Mesenchymal stem cell (in vitro differentiated cells and primary cell): ENCODE measurements at regions not wholly inside any gene's neighbourhood (a gene's known extent, or its start where the extent isn't known, plus 50 kb on each side); places are given as distances from the start of the nearest gene placed in this dataset.

Experiments
- DNase-seq: peaks from one replicate; pipeline ENCODE4 v3.0.0-alpha.2; 2013
- H2AFZ ChIP-seq: one replicate; pipeline ENCODE4 v1.6.1; 2013; ENCODE audit warnings: low read depth, mild to moderate bottlenecking, control low read depth, inconsistent platforms, low read length, moderate library complexity
- H2AK5ac ChIP-seq: 2 replicates; pipeline ENCODE4 v1.6.1; 2013; ENCODE audit warnings: low read length, moderate library complexity, mild to moderate bottlenecking, inconsistent platforms; ENCODE audit not compliant: severe bottlenecking
- H2BK120ac ChIP-seq: one replicate; pipeline ENCODE4 v1.6.1; 2013; ENCODE audit warnings: low read depth, mild to moderate bottlenecking, inconsistent platforms, low read length, moderate library complexity
- H2BK12ac ChIP-seq, 2 experiments: one replicate each; pipeline ENCODE4 v1.6.1; 2013; ENCODE audit warnings: inconsistent platforms in 2 of 2, low read length in 2 of 2, mild to moderate bottlenecking in 2 of 2, moderate library complexity in 2 of 2, control low read depth in 1 of 2
- H2BK15ac ChIP-seq: one replicate; pipeline ENCODE4 v1.6.1; 2013; ENCODE audit warnings: mild to moderate bottlenecking, low read depth, inconsistent platforms; ENCODE audit not compliant: poor library complexity, severe bottlenecking
- H2BK5ac ChIP-seq: 2 replicates; pipeline ENCODE4 v1.6.1; 2013; ENCODE audit warnings: low read depth, mild to moderate bottlenecking, low read length, control low read depth, inconsistent platforms; ENCODE audit not compliant: poor library complexity, severe bottlenecking
- H3K14ac ChIP-seq, 2 experiments: one replicate each; pipeline ENCODE4 v1.6.1; 2013; ENCODE audit warnings: inconsistent platforms in 2 of 2, low read length in 2 of 2, control low read depth in 1 of 2, mild to moderate bottlenecking in 1 of 2, moderate library complexity in 1 of 2
- H3K18ac ChIP-seq, 2 experiments: one replicate each; pipeline ENCODE4 v1.6.1; 2013; ENCODE audit warnings: inconsistent platforms in 2 of 2, low read length in 2 of 2, control low read depth in 1 of 2, low read depth in 1 of 2, mild to moderate bottlenecking in 1 of 2
- H3K23ac ChIP-seq, 2 experiments: one replicate each; pipeline ENCODE4 v1.6.1; 2013; ENCODE audit warnings: inconsistent platforms in 2 of 2, low read length in 2 of 2, mild to moderate bottlenecking in 2 of 2, moderate library complexity in 2 of 2, control low read depth in 1 of 2
- H3K27ac ChIP-seq: 2 replicates; pipeline ENCODE4 v1.5.1; 2013; ENCODE audit warnings: mild to moderate bottlenecking, moderate library complexity, low read length, control low read depth, inconsistent platforms; ENCODE audit not compliant: poor library complexity, severe bottlenecking
- H3K27me3 ChIP-seq, 2 experiments: 2 replicates each; pipeline versions ENCODE4 v1.6.1 to v1.7.0; 2013; ENCODE audit warnings: low read length in 2 of 2, mild to moderate bottlenecking in 2 of 2, moderate library complexity in 2 of 2, control low read depth in 1 of 2, inconsistent platforms in 1 of 2; ENCODE audit not compliant: control insufficient read depth in 1 of 2, insufficient read depth in 1 of 2
- H3K36me3 ChIP-seq, 2 experiments: 2 replicates each; pipeline versions ENCODE4 v1.6.1 to v1.7.0; 2013; ENCODE audit warnings: low read length in 2 of 2, control low read depth in 1 of 2, inconsistent platforms in 1 of 2, low read depth in 1 of 2, mild to moderate bottlenecking in 1 of 2; ENCODE audit not compliant: insufficient read depth in 2 of 2, control insufficient read depth in 1 of 2
- H3K4ac ChIP-seq, 2 experiments: one replicate each; pipeline ENCODE4 v1.6.1; 2013; ENCODE audit warnings: inconsistent platforms in 2 of 2, low read length in 2 of 2, mild to moderate bottlenecking in 2 of 2, moderate library complexity in 2 of 2, control low read depth in 1 of 2, low read depth in 1 of 2
- H3K4me1 ChIP-seq: 2 replicates; pipeline ENCODE4 v1.6.1; 2013; ENCODE audit warnings: low read depth, low read length, control low read depth; ENCODE audit not compliant: control insufficient read depth, insufficient read depth
- H3K4me2 ChIP-seq: 2 replicates; pipeline ENCODE4 v1.6.1; 2013; ENCODE audit warnings: low read length, mild to moderate bottlenecking, inconsistent platforms; ENCODE audit not compliant: poor library complexity, severe bottlenecking
- H3K4me3 ChIP-seq, 2 experiments: 2 replicates each; pipeline versions ENCODE4 v1.5.1 to v1.7.0; 2013; ENCODE audit warnings: low read length in 2 of 2, mild to moderate bottlenecking in 2 of 2, control low read depth in 1 of 2, low read depth in 1 of 2; ENCODE audit not compliant: insufficient read depth in 1 of 2
- H3K79me1 ChIP-seq: replicated peaks from 2 replicates; pipeline ENCODE4 v1.6.1; 2013; ENCODE audit warnings: mild to moderate bottlenecking, control low read depth, low read length, inconsistent platforms; ENCODE audit not compliant: poor library complexity, severe bottlenecking
- H3K9ac ChIP-seq: 2 replicates; pipeline ENCODE4 v1.7.0; 2013; ENCODE audit warnings: mild to moderate bottlenecking, low read length, moderate library complexity
- H3K9me3 ChIP-seq: 2 replicates; pipeline ENCODE4 v1.7.0; 2013; ENCODE audit warnings: mild to moderate bottlenecking, low read length; ENCODE audit not compliant: control insufficient read depth
- H4K8ac ChIP-seq: one replicate; pipeline ENCODE4 v1.6.1; 2013; ENCODE audit warnings: inconsistent platforms, mild to moderate bottlenecking, low read length, moderate library complexity
- H4K91ac ChIP-seq: one replicate; pipeline ENCODE4 v1.6.1; 2013; ENCODE audit warnings: mild to moderate bottlenecking, low read length, inconsistent platforms
- WGBS: methylation state at CpG from one replicate; pipeline ENCODE4 v1.1.7; 2013; ENCODE audit warnings: mixed read lengths; 5-methylcytosine and 5-hydroxymethylcytosine counted together

DNA sequence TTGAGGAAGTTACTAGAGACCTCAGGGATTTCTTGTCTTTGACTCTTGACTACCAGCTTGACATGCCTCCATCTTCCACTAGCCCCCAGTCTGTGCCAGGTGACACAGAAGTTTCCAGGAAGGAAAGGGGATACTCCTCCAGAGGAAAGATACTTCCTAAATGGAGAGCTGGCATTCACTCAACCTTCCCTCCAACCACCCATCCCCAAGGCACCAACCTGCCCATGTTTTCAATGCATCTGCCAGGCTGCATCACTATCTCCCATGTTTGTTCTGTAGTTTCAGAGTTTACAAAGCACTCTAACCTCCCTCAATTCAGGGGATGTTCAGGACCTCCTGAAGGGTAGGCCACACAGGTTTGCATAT lies 198.4 kb upstream of the LPP start:
- H4K8ac ChIP-seq = peak overlapping the region; percentile 12
- H2AK5ac ChIP-seq = peak overlapping the region; percentile 40
- no peak for DNase-seq
- peak overlapping the region; percentile 25 for H4K91ac ChIP-seq
- no peak overlapping the region for H2BK120ac ChIP-seq
- no peak overlapping the region for H2AFZ ChIP-seq
- no peaks in the 10 kb centered on the region for H3K9me3 ChIP-seq
- no peaks in the 10 kb centered on the region for H3K27me3 ChIP-seq
- no peaks in the 10 kb centered on the region for H3K79me1 ChIP-seq
- H3K18ac ChIP-seq = peak overlapping the region in 1 of 2 experiments; percentile 28
- H3K23ac ChIP-seq = no peak overlapping the region
- H3K4me1 ChIP-seq = peaks cover 10% of the 10 kb centered on the region
- no peak overlapping the region for H2BK15ac ChIP-seq
- no peak overlapping the region for H3K27ac ChIP-seq
- H3K4ac ChIP-seq = no peak overlapping the region
- H3K14ac ChIP-seq = no peak overlapping the region
- H3K36me3 ChIP-seq = no peaks in the 10 kb centered on the region
- H3K4me2 ChIP-seq = no peak overlapping the region
- peak overlapping the region; percentile 8 for H3K9ac ChIP-seq
- H3K4me3 ChIP-seq = no peak overlapping the region
- H2BK5ac ChIP-seq = no peak overlapping the region
- peak overlapping the region; percentile 38 to 75 for H2BK12ac ChIP-seq

DNA sequence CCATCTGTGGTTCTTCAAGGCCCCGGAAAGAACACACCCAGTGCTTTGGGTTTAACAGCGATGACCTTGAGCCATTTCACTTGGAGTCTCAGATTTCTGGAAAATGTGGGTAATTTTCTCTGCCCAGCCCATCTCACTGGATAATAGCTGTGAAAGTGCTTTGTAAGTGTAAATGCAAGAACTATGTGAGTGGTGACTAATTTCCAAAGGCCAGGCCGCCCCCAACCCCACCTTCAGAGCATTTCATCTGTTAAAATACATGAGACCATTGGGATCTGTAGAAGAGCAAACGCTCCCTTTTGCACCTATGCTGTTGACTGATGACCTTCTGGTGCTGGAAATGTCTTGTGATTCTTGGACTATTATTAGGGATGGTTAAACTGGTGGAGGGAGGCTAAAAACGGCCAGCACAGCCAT lies 196.8 kb upstream of the LPP start:
- Histone ChIP-seq H3K4ac (peak overlapping the region in 1 of 2 experiments; percentile 58), H3K27ac (no peak overlapping the region), H2BK120ac (no peak overlapping the region), H3K79me1 (no peaks in the 10 kb centered on the region), H3K18ac (no peak overlapping the region), H3K36me3 (no peaks in the 10 kb centered on the region), H4K8ac (no peak overlapping the region), H4K91ac (no peak overlapping the region), H3K23ac (no peak overlapping the region), H3K4me1 (peaks cover 10% of the 10 kb centered on the region), H2AFZ (no peak overlapping the region), H2AK5ac (no peak overlapping the region), H3K14ac (no peak overlapping the region), H3K9ac (no peak overlapping the region), H2BK12ac (peak overlapping the region in 1 of 2 experiments; percentile 48), H3K4me3 (no peak overlapping the region), H3K27me3 (no peaks in the 10 kb centered on the region), H2BK15ac (no peak overlapping the region), H3K4me2 (no peak overlapping the region), H2BK5ac (no peak overlapping the region), H3K9me3 (no peaks in the 10 kb centered on the region)
- no peak for DNase-seq
- WGBS = 89% methylated on average over 5 of the region's 5 CpGs

DNA sequence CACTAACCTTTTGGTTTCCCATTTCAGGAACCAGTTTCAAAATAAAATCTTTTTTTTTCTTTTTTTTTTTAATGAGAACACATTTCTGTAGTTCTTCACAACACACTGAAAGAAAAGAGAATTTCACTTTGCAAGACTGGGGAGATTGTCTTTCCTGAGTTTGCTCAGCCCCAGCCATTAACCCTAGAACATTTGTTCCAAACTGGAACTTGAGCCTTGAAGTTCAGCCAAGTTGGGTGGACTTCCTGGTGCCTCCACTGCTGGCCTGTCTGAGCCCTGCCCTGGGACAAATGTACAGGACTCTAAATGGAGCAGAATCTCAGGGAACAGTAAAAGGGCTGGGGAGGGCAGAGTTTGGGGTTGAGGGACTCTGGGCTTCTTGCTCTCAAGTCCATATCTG lies 196.4 kb upstream of the LPP start:
- no peak overlapping the region for H3K27ac ChIP-seq
- H2BK15ac ChIP-seq = no peak overlapping the region
- H3K4me3 ChIP-seq = no peak overlapping the region
- no peaks in the 10 kb centered on the region for H3K79me1 ChIP-seq
- H2BK120ac ChIP-seq = no peak overlapping the region
- H3K23ac ChIP-seq = no peak overlapping the region
- H3K18ac ChIP-seq = no peak overlapping the region
- no peak for DNase-seq
- H4K8ac ChIP-seq = no peak overlapping the region
- no peaks in the 10 kb centered on the region for H3K27me3 ChIP-seq
- H4K91ac ChIP-seq = peak overlapping the region; percentile 56
- H2BK12ac ChIP-seq = peak overlapping the region in 1 of 2 experiments; percentile 37
- H2AK5ac ChIP-seq = peak overlapping the region; percentile 57
- no peak overlapping the region for H2AFZ ChIP-seq
- H2BK5ac ChIP-seq = no peak overlapping the region
- no peak overlapping the region for H3K4ac ChIP-seq
- H3K4me2 ChIP-seq = no peak overlapping the region
- no peaks in the 10 kb centered on the region for H3K9me3 ChIP-seq
- peaks cover 10% of the 10 kb centered on the region for H3K4me1 ChIP-seq
- H3K9ac ChIP-seq = no peak overlapping the region
- no peak overlapping the region for H3K14ac ChIP-seq
- H3K36me3 ChIP-seq = no peaks in the 10 kb centered on the region

DNA sequence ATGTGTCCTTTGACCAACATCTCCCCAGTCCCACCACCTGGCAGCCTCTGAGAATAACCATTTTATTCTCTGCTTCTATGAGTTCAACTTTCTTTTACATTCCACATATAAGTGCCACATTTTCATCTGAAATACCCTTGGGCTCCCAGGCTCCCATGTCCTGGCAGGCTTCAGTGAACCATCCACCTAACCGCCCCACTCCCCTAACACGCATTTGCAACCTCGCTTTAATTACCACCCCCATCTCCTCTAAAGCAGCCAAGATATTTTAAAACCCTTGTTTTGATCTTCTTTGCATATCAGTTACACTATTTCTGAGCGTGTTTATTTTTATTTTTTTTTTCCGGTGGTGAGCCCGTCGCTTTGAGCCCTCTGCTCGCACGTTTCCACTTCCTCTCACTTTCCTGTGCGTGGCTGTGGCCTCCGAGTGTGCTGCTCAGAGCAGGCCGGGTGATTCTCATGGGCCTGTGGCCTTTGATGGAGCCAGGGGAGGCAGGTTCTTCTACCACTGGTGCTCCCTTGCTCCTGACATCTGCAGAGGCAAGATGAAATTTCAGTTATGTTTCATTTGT lies 195.4 kb upstream of the LPP start:
- no peak overlapping the region for H4K8ac ChIP-seq
- no peak overlapping the region for H2BK15ac ChIP-seq
- H3K9me3 ChIP-seq = no peaks in the 10 kb centered on the region
- H2BK120ac ChIP-seq = no peak overlapping the region
- no peaks in the 10 kb centered on the region for H3K36me3 ChIP-seq
- no peak overlapping the region for H3K23ac ChIP-seq
- no peak overlapping the region for H3K4me2 ChIP-seq
- DNase-seq = no peak
- H3K27me3 ChIP-seq = no peaks in the 10 kb centered on the region
- H3K9ac ChIP-seq = no peak overlapping the region
- WGBS = 93% methylated on average over 12 of the region's 12 CpGs
- peak overlapping the region; percentile 9 for H4K91ac ChIP-seq
- no peak overlapping the region for H3K4ac ChIP-seq
- peaks cover 10% of the 10 kb centered on the region for H3K4me1 ChIP-seq
- no peak overlapping the region for H2AK5ac ChIP-seq
- H2BK5ac ChIP-seq = no peak overlapping the region
- peak overlapping the region in 1 of 2 experiments; percentile 55 for H3K18ac ChIP-seq
- no peak overlapping the region for H3K14ac ChIP-seq
- no peaks in the 10 kb centered on the region for H3K79me1 ChIP-seq
- no peak overlapping the region for H3K27ac ChIP-seq
- no peak overlapping the region for H2AFZ ChIP-seq
- H3K4me3 ChIP-seq = no peak overlapping the region
- peak overlapping the region in 1 of 2 experiments; percentile 34 for H2BK12ac ChIP-seq
